Gastrocnemius medialis (tissue), 4 donors: ENCODE measurements at regions not wholly inside any gene's neighbourhood (a gene's known extent, or its start where the extent isn't known, plus 50 kb on each side); places are given as distances from the start of the nearest gene placed in this dataset.

Experiments
- POLR2A ChIP-seq, 2 donors: fragments of 450-650 bp; IDR thresholded peaks; one replicate each; pipeline ENCODE4 v1.6.1; 2017; ENCODE audit warnings: antibody characterized with exemption in 2 of 2, mild to moderate bottlenecking in 2 of 2, moderate library complexity in 2 of 2
- TF ChIP-seq, protein P1 (sequence below), 5 experiments: fragments of 450-650 bp in 3 of 5; fragments of 200-600 bp in 2 of 5; sonication (generic) in 2 of 5; IDR thresholded peaks in 4 of 5; conservative IDR thresholded peaks in 1 of 5; 1 replicate in 4 of 5; 2 replicates in 1 of 5; pipeline ENCODE4 v1.5.1; 2016 to 2019; ENCODE audit warnings: antibody characterized with exemption in 5 of 5, mild to moderate bottlenecking in 3 of 5, moderate library complexity in 3 of 5

DNA sequence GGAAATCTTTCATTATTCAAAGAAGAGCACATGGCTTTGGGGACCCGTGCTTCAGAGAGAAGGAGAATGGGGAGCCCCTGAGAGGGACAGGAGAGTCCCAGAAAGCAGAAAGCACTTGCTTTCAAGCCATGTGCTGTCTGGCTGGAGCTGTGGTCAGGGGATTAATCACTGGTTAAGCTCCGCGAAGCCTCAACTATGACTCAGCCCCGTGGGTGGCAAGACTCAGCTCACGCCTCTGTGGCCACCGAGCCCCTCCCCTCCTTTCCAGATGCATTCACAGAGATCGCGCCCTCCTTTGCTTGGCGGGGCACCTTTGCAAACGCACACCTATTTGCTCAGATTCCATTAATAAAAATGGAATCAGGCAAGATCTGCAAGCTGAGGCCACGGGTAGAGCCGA is 202.9 kb upstream of the TCERG1L start:
- no peak for TF ChIP-seq POLR2A (IDR thresholded peaks at IDR 0.05)
- TF ChIP-seq, protein P1, sequence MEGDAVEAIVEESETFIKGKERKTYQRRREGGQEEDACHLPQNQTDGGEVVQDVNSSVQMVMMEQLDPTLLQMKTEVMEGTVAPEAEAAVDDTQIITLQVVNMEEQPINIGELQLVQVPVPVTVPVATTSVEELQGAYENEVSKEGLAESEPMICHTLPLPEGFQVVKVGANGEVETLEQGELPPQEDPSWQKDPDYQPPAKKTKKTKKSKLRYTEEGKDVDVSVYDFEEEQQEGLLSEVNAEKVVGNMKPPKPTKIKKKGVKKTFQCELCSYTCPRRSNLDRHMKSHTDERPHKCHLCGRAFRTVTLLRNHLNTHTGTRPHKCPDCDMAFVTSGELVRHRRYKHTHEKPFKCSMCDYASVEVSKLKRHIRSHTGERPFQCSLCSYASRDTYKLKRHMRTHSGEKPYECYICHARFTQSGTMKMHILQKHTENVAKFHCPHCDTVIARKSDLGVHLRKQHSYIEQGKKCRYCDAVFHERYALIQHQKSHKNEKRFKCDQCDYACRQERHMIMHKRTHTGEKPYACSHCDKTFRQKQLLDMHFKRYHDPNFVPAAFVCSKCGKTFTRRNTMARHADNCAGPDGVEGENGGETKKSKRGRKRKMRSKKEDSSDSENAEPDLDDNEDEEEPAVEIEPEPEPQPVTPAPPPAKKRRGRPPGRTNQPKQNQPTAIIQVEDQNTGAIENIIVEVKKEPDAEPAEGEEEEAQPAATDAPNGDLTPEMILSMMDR (IDR thresholded peaks at IDR 0.05 in 4 of 5, conservative IDR thresholded peaks at IDR 0.05 in 1 of 5), result no peak
